Suprapubic skin (tissue), 4 donors: ENCODE measurements at regions not wholly inside any gene's neighbourhood (a gene's known extent, or its start where the extent isn't known, plus 50 kb on each side); places are given as distances from the start of the nearest gene placed in this dataset.

ENCODE experiments used
- EP300 ChIP-seq: sonication (generic); formaldehyde crosslinking; IDR thresholded peaks from one replicate; pipeline ENCODE4 v1.6.1; 2017; ENCODE audit warnings: antibody characterized with exemption
- POLR2A ChIP-seq, 2 donors: fragments of 450-650 bp; IDR thresholded peaks; one replicate each; pipeline ENCODE4 v1.6.1; 2017; ENCODE audit warnings: antibody characterized with exemption in 2 of 2, mild to moderate bottlenecking in 2 of 2, moderate library complexity in 2 of 2
- POLR2AphosphoS5 ChIP-seq, 3 donors: sonication (generic); formaldehyde crosslinking; IDR thresholded peaks; one replicate each; pipeline ENCODE4 v1.6.1; 2017; ENCODE audit warnings: antibody characterized with exemption in 3 of 3
- TF ChIP-seq, protein P1 (sequence below), 2 donors: fragments of 200-600 bp in 1 of 2; fragments of 450-650 bp in 1 of 2; sonication (generic) in 1 of 2; IDR thresholded peaks; one replicate each; pipeline ENCODE4 v1.5.1; 2016 to 2019; ENCODE audit warnings: antibody characterized with exemption in 2 of 2, mild to moderate bottlenecking in 1 of 2, moderate library complexity in 1 of 2

DNA sequence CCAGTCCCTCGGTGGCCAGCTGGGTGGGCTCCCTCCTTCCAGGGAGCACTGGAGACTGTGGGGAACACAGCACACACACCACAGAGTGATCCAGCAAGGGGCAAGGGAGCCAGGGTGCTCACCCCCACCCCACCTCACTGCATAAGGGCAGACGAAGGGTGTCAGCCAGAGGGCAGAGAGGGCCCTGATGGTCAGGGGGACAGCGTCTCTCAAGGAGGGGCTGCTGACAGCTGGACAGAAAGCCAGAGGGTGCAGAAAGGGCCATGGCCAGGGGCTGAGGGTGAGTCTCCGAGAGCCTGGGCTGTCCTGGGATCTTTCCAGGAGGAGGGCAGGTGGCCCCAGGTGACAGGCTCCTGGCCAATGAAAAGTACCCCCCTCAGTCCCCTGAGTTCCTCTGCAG is 73.4 kb upstream of the PMEPA1 start:
- TF ChIP-seq, protein P1, sequence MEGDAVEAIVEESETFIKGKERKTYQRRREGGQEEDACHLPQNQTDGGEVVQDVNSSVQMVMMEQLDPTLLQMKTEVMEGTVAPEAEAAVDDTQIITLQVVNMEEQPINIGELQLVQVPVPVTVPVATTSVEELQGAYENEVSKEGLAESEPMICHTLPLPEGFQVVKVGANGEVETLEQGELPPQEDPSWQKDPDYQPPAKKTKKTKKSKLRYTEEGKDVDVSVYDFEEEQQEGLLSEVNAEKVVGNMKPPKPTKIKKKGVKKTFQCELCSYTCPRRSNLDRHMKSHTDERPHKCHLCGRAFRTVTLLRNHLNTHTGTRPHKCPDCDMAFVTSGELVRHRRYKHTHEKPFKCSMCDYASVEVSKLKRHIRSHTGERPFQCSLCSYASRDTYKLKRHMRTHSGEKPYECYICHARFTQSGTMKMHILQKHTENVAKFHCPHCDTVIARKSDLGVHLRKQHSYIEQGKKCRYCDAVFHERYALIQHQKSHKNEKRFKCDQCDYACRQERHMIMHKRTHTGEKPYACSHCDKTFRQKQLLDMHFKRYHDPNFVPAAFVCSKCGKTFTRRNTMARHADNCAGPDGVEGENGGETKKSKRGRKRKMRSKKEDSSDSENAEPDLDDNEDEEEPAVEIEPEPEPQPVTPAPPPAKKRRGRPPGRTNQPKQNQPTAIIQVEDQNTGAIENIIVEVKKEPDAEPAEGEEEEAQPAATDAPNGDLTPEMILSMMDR (IDR thresholded peaks at IDR 0.05): no peak
- TF ChIP-seq POLR2AphosphoS5 (IDR thresholded peaks at IDR 0.05): no peak
- TF ChIP-seq POLR2A (IDR thresholded peaks at IDR 0.05): no peak
- no peak for TF ChIP-seq EP300
